Right ventricle myocardium inferior (tissue), 1 donor: ENCODE measurements at regions not wholly inside any gene's neighbourhood (a gene's known extent, or its start where the extent isn't known, plus 50 kb on each side); places are given as distances from the start of the nearest gene placed in this dataset.

Experiments
- ATAC-seq: fragments of 200-7000 bp; cut with Tn5 transposase; one replicate; pipeline ENCODE4 v1.9.1; 2020; ENCODE audit warnings: mild to moderate bottlenecking, moderate library complexity
- DNase-seq: peaks from one replicate; pipeline ENCODE4 v3.0.0; 2021; ENCODE audit errors: missing footprints
- intact Hi-C: fragments of 100-400 bp; cut with DNase I; formaldehyde crosslinking; loops from one replicate; pipeline ENCODE4 v1.11.0; 2022
- donor health status: DM: no; HTN: yes; CAD: no; lungs with severe emphysema.

GRCh38 chr6:23293653-23294052, 724.3 kb downstream of the HDGFL1 start:
- intact Hi-C loops, result no loop called here
- ATAC-seq (no peak), DNase-seq (no peak)

DNA sequence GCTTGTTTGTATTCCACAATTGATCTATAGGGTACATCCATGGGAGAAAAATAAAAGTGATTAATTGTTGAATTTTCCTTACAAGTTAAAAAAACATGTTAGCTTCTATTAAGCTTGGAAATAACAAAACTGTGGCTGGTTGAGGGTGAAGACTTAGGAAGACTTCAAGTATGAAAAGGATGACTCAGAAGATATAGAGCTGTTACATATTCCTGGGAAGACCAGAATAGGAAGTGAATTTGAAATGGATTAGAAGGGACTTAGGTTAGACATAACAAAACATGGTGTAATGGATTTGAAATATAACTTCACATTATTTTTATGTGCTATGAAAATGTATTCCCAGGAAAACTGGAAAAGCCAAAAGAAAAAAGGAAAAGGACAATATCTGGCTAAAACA, 732.2 kb downstream of the HDGFL1 start:
- intact Hi-C loops, result no loop called here
- ATAC-seq, result no peak
- DNase-seq, result no peak

GRCh38 chr6:23302514-23302913, 733.1 kb downstream of the HDGFL1 start:
- intact Hi-C loops, result no loop called here
- no peak for DNase-seq
- ATAC-seq, result no peak

GRCh38 chr6:23305325-23305943, 736.1 kb downstream of the HDGFL1 start:
- intact Hi-C loops, result no loop called here
- no peak for ATAC-seq

DNA sequence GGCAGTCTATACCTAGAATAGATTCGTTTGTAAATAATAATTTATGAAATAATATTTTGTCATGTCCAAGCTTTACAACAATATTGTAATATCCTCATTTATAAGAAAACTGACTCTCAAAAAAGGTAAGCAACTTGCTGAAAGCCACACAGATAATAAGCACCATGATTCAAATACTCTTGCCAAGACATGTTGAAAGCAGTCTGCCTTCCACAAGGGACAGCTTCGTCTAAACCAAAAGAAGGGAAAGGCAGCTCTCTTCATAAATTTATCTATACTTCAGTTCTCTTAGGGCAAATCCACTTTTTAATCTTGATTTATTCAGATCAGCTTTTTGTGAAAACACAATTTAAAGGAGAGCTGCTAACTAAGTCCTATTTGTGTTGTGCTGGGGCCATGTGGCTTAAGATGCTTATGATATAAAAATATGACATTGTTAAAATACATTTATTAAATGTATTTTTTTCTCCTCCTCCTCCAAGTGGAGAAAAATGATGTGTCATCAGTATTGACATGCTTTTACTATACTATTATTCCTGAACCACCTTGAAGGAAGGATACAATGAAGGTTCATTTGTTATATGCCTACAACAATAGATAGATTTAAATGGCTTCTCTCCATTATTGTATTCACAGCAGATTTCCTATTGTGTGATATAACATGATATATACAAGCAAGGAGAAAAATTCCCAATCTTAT, 737.0 kb downstream of the HDGFL1 start:
- DNase-seq, result no peak
- intact Hi-C loops, result no loop called here
- no peak for ATAC-seq

More at GRCh38 chr6:23305325-23305943, 736.1 kb downstream of the HDGFL1 start:
- no peak for DNase-seq

- intact Hi-C loops, result no loop called here
- DNase-seq (no peak), ATAC-seq (no peak)
These were observed 738.1 kb downstream of the HDGFL1 start for GRCh38 chr6:23307516-23307915.

DNA sequence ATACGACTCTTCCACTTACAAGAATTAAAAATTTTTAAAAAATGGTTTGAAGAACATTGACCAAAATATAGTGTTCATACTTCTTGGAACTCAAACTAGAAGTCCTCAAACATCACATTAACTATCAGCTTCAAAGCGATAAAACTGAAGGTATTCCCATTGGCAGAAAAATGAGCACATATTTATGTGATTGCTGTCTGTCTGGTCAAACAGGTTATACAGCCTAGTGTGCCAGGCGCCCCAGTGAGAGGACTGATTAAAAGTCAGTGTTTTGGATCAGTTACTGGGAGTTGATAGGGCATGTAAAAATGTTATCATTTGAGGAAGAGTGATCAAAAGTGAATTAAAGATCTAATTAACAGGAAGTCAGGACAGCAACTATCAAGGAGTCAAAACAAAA, 738.8 kb downstream of the HDGFL1 start:
- DNase-seq (no peak), ATAC-seq (no peak)
- intact Hi-C loops, result no loop called here

DNA sequence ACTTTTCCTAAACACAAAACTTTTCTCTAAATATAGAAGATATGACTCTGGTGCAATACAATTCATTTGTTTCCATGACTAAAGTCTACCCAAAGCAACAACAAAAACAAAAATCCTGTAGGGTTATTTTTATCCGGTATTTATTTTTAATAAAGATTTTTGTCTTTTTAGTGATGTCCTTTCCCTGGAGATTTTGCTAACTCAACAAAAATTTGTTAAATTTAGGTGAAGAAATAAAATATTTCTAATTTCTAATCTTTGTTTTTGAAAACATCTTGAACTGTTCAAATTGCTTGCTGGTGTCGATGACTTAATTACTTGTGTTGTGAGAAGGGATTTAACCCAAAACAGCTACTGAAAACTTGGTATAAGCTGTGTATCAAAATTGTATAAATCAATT, 741.8 kb downstream of the HDGFL1 start:
- intact Hi-C loops, result no loop called here

DNA sequence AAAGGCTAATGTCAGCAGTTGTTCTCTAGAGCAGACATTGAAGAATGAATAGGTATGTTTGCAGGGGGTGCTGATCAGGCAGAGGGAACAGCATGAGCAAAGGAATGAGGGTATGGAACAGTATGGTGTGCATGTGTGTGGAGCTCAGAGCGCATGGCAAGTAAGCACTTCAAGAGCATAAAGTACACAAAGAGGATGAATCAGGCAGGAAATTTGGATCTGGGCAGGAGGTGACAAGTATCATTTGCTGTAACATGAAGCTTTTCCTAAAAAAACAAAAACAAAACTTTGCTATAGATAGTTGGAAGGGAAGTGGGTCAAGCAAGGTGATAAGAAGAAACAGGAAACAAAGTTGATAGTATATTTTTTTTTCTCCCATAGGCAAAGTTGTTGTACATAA, 746.8 kb downstream of the HDGFL1 start:
- intact Hi-C loops, result no loop called here
- ATAC-seq, result no peak
- no peak for DNase-seq

More for the DNA sequence above, 741.8 kb downstream of the HDGFL1 start:
- no peak for ATAC-seq
- DNase-seq, result no peak

GRCh38 chr6:23316931-23317330, 747.6 kb downstream of the HDGFL1 start:
- ATAC-seq, result no peak
- intact Hi-C loops, result no loop called here

GRCh38 chr6:23319582-23319981, 750.2 kb downstream of the HDGFL1 start:
- intact Hi-C loops, result no loop called here
- ATAC-seq, result no peak
- no peak for DNase-seq

More at GRCh38 chr6:23316931-23317330, 747.6 kb downstream of the HDGFL1 start:
- DNase-seq, result no peak

DNA sequence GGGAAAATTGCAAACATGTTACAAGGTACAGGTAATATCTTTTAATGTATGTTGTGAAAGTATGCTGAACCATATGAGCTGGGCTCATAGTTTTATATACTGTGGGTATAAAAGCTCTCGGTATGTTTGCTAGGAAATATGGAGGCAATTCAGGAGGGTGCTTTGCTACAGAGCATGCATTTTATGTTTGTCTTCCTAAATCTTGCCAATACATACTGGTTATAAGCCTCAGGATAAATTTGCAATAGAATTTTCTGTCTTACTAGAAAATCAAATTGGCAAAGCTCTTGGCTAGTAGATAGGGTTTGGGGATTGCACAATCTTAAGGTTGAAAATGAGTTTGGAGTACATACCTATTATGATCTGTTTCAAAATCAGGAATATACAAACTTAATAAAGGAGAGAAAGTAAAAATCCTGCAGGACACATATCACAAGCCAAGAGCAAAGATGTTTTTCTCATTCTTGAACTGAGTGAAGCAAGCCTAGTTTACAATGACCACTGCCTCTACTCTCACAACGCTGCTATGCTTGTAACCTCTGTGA, 751.2 kb downstream of the HDGFL1 start:
- ATAC-seq (no peak), DNase-seq (no peak)
- intact Hi-C loops, result no loop called here

DNA sequence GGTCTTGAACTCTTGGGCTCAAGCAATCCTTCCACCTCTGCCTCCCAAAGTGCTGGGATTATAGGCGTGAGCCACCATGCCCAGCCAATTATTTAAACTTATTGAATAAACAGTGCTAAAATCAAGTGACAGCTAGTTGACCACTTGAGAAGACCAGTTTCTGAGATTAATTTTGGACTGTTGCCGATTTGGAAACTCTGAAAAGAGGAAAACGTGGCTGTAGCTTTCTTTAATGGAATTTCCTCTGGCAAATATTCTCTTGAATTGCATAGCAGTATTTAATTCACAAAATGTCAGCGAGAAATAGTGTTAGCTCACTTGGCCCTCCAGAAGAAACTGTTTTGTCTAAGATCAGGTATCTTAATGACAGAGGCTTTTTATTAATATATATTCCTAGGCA, 754.5 kb downstream of the HDGFL1 start:
- DNase-seq (no peak), ATAC-seq (no peak)

DNA sequence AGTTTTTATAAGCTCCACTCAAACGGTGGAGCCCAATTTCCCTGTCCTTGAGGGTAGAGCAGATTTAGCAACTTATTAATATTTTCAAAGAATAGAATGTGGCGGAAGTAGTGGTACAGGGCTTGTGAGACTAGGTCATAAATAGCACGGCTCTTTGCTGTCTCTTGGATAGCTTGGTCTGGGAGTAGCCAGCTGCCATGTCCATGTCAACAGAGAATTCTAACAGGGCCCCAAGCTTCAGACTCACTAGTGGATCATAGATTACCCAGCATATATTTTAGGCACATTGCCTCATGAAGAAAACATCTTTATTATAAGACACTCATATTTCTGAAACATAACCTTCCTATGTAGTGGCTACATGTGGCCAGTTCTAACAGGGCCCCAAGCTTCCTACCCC, 755.7 kb downstream of the HDGFL1 start:
- no peak for ATAC-seq
- intact Hi-C loops, result no loop called here
- DNase-seq, result no peak

More for the DNA sequence above, 754.5 kb downstream of the HDGFL1 start:
- intact Hi-C loops, result no loop called here

DNA sequence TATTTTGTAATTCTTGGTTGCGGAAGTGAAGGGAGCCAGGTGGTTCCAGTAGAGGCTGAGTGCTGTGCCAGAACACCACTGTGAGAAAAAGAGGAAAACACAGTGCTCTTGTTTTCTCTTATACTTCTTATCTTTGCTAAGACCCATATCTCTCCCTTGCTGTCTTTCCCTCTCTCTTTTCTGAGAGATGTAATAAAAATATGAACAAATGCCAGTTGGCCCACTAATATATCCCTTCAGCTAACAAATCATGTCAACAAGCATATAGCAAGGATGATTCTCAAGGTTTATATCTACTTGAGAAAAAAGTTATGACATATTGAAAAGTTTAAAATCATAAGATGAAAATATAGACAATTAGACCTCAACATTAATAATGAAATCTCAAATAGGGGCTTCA, 758.3 kb downstream of the HDGFL1 start:
- ATAC-seq, result no peak
- intact Hi-C loops, result no loop called here
- DNase-seq, result no peak

GRCh38 chr6:23329086-23329485, 759.7 kb downstream of the HDGFL1 start:
- DNase-seq, result no peak
- intact Hi-C loops, result no loop called here
- ATAC-seq, result no peak

GRCh38 chr6:23330632-23331031, 761.3 kb downstream of the HDGFL1 start:
- no peak for DNase-seq
- no peak for ATAC-seq
- intact Hi-C loops, result no loop called here

GRCh38 chr6:23334360-23334759, 765.0 kb downstream of the HDGFL1 start:
- DNase-seq (no peak), ATAC-seq (no peak)
- intact Hi-C loops, result no loop called here

GRCh38 chr6:23335894-23336293, 766.5 kb downstream of the HDGFL1 start:
- no peak for ATAC-seq
- intact Hi-C loops, result no loop called here
- DNase-seq, result no peak

- no peak for DNase-seq
- no peak for ATAC-seq
- intact Hi-C loops, result no loop called here
These were observed 769.9 kb downstream of the HDGFL1 start for GRCh38 chr6:23339268-23339667.
